GM18870 (cell line): ENCODE measurements at regions not wholly inside any gene's neighbourhood (a gene's known extent, or its start where the extent isn't known, plus 50 kb on each side); places are given as distances from the start of the nearest gene placed in this dataset.

Experiments used
- ATAC-seq: cut with Tn5 transposase; IDR thresholded peaks from one replicate; pipeline ENCODE4 v1.9.1; 2021; ENCODE audit warnings: moderate library complexity; ENCODE audit not compliant: unreplicated experiment

DNA sequence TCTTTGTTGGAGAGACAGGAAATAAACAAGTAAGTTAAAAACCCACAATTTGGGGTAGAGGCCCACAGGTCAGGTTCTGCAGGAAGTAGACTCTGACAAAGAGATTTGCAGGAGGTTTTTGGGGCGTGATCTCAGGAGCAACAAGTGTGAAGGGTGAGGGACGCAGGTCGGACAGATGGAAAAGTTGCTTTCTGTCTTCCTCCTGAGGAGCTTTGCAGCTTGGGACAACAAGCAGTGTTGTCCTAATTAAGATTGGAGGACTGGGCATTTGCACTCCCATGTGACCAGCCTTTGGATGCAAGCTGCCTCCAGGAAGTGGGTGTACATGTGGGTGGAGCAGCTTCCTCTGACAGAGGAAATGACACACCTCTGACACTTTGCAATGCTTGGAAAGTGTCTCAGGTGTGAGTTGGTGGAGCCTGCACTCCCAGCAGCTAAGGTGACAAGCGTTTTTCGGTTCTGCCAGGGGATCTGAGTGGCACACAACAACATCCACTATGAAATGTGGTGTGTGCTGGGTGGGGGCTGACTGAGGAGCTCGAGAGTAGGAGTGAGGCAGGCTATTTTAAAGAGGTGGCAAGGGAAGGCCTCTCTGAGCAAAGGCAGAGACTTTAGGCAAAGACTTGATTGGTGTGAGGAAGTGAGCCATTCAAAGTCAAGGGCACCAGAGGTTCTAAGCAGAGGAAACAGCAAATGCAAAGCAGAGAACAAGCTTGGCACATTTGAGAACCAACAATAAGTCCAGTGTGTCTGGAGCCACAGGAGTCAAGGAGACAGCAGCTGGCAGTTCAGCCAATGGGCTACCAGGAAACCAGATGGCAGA, 339.8 kb upstream of the GATB start:
- no peak for ATAC-seq

DNA sequence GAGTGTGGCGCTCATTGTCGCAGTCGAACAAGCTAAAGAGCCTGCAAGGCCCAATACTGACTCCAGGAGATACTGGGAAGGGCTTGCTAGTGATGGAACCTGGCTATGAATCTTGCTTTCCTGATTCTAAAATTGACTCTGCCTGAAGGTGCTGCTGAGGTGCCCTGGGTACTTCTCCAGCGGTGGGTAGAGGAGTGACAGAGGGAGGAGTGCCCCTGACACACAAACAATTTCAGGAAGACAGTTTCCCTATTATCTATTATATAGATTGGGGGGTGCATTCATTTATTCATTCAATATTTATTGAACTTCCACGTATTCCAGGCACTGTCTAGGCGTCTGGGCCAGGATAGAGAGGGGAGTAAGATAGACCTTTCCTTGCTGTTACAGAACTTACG, 339.2 kb upstream of the GATB start:
- no peak for ATAC-seq

- no peak for ATAC-seq
Measured at GRCh38 chr4:152099555-152099954, 338.7 kb upstream of the GATB start.

GRCh38 chr4:152099061-152099425, 338.2 kb upstream of the GATB start:
- no peak for ATAC-seq

DNA sequence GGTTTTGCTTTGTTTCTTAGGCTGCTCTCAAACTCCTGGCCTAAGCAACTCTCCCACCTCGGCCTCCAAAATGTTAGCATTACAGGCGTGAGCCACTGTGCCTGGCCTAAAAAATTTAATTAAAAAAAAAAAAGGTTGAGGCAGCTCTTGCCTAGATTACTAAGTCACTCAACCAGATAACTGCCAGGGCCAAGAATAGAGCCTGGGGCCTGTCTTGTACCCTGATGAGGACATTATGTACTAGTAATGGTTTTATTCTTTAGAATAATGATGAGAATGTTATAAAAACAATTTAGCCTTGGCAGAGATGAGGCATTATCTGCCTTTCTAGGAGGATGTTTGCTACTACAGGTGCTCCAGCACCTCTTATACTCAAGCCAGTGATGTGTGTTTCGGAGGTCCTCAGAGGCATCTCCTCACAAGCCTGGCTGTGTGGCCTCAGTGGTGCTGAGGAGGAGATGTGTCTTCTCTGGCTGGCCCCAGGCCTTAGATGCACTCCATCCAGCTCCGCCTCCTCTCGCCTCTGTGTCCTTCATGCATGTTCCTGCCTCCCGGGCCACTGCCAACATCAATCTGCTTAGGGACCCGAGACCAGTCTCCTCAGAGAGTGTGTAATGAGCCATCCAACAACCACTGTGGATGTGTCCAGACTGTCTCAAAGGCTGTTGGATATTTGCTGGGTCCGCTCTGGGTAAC, 337.7 kb upstream of the GATB start:
- no peak for ATAC-seq

DNA sequence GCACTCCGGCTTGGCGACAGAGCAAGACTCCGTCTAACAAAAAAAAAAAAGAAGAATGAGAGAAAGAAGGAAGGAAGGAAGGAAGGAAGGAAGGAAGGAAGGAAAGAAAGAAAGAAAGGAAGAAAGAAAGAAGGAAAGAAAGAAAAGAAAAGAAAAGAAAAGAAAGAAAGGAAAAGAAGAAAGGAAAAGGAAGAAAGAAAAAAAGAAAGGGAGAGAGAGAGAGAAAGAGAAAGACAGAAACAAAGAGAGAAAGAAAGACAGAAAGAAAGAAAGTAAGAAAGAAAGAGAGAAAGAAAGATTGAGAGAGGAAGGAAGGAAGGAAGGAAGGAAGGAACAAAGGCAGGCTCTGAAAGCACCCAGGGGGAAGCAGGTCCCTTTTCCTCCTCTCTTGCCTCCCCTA, 336.6 kb upstream of the GATB start:
- no peak for ATAC-seq

DNA sequence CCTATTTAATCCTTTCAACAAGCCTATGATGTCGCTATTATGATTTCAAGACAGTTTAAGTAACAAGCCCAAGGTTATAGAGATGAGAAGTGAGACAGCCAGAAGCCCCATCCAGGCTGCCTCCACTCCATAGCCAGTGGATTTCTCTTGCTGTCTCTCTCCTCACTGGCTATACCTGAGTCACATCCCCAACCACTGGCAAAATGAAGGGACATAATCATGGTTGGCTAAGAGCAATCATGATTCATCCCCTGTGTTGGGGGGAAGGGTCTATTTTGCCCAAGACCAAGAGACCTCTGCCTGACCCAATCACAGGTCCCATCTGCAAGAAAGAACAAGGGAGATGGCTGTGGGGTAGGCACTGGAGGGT, 334.9 kb upstream of the GATB start:
- no peak for ATAC-seq

DNA sequence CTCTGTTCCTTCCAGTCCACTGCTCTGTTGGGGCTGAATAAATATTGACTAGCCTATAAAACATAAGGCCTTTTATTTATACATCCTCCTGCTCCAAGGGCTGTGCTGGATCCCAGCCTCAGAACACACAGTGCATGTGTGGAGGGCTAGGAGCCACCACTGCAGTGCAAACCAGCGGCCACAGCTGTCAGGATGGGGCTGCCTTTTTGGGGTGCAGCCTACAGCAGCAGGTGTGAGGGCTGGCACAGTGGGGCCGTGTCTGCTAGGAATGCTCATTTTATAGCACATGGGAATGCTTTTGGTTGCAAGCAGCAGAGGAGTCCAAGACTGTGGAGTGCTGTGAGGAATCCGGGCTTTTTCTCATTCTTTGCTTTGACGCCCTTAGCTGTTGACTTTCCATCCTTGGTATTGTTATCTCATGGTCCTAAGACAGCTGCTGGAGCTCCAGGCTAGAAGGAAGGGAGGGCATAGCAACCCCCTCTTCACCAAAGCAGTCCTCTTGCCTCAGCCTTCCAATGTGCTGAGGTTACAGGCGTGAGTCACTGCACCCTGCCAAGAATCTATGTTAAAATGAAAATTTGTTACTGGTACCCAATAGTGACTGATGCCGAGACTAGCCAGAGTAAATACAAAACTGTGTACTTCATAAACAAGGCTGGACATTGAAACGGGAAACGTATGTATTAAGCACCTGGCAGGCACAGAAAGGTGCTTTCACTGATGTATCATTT, 334.3 kb upstream of the GATB start:
- no peak for ATAC-seq

DNA sequence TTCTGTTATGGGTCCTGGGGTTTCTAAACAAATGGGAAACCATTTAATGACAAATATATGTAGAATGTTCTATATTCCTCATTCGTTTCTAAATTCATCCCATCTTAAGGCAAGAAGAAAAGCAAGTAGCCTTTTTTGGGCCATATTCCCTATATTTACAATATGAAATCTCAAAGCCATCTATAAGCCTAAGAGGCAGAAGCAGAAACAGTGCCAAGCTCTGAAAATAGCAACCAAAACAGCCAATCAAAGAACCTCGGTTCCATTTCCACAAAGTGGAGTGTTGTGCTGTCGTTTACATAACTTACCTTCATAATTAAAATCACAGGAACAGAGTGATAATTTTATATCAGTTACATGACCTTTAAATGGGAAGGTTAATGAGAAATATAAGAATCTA, 330.6 kb upstream of the GATB start:
- ATAC-seq = no peak

GRCh38 chr4:152090543-152090942, 329.7 kb upstream of the GATB start:
- no peak for ATAC-seq

DNA sequence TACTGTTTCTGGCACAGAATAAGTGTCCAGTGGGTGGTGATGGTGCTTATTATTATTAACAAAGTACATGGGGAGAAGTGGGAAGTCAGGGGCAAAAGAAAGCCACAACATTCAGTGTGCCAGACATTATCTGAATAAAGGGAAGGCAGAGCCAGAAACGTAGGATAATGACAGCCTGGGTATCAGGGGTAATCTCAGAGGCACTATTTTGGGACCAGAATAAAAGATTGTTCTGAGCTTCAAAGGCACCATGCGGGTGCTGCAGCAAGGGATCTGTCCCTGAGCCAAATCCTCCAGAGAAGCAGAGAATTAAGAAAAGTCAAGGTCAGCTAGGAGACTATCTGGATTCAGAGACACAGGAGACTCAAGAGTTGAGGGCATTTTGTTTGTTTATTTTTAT, 328.8 kb upstream of the GATB start:
- no peak for ATAC-seq

DNA sequence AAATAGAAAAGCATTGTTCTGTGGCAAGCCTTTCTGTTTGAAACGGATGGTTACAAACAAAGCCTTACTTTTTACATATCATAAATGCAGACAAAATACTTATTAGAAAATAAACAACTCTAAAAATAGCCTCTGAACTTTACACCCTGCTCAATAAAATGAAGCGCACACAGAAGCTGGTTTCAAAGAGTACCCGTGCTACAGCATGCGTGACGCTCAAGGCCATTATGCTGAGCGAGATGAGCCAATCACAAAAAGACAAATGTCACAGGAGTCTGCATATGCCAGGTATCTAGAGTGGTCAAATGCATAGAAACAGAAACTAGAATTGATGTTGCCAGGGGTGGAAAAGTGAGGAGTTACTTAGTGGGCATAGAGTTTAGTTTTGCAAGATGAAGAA, 326.5 kb upstream of the GATB start:
- no peak for ATAC-seq

- no peak for ATAC-seq
Measured at GRCh38 chr4:152085657-152086056, 324.9 kb upstream of the GATB start.

- no peak for ATAC-seq
Measured at GRCh38 chr4:152083338-152083737, 322.5 kb upstream of the GATB start.

DNA sequence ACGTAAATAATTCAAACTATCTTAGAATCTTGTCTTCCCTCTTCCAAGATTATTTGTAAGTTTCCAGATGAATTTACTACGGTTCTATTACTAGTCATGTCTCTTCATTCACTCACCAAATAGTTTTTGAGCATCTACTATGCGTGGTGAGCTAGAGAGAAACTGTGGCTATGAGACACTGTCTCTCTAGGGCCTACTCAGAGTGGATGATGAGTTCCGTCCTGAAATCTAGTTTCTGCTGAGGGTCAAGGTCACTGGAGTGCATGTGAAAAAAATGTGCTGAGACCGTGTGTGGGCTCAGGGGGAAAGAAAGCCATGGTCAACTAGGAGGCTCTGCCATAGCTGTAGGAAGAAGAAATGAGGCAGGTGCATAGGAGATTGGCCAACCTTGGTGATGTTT, 320.2 kb upstream of the GATB start:
- no peak for ATAC-seq

- ATAC-seq = no peak
Measured at GRCh38 chr4:152079543-152080293, 318.9 kb upstream of the GATB start.

- no peak for ATAC-seq
Measured at GRCh38 chr4:152079079-152079478, 318.3 kb upstream of the GATB start.

- ATAC-seq = no peak
Measured at GRCh38 chr4:152077582-152077981, 316.8 kb upstream of the GATB start.

DNA sequence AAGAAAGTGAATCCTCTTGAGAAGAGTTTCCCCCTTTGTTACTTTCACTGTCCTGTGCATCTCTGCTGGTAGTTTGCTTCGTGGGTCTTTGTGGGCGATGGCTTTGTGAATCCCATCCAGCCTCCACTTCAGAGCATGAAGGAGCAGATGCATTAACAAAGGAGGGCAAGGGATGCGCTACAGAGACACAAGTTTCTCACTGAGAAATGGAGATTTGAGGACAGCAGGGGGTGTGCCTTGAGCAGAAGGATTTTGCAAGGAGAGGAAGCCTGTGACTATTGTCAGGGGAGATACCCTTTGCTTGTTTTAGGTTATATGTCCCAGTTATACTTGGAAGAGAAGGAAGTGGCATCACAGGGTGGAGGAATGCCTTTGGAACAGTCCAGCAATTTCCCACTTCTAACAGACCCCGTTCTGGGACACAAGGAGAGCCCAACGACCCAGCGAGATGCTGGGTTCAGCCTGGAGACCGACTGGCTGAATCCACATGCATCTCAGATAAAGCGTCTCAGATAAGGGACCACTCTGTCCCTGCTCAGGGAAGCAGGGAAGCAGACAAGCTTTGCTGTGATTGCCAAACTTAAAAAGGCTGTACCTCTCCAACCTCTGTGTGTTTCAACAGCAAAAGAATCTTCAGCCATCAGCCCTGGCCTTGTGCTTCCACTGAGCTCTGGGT, 314.6 kb upstream of the GATB start:
- ATAC-seq = no peak

GRCh38 chr4:152074573-152074972, 313.8 kb upstream of the GATB start:
- ATAC-seq = no peak

- no peak for ATAC-seq
Measured at GRCh38 chr4:152074088-152074437, 313.3 kb upstream of the GATB start.
